ENCODE measurements at regions not wholly inside any gene's neighbourhood (a gene's known extent, or its start where the extent isn't known, plus 50 kb on each side); places are given as distances from the start of the nearest gene placed in this dataset.

GRCh38 chr5:159442206-159442850, 112.0 kb upstream of the IL12B start:
- TF ChIP-seq, protein P1, sequence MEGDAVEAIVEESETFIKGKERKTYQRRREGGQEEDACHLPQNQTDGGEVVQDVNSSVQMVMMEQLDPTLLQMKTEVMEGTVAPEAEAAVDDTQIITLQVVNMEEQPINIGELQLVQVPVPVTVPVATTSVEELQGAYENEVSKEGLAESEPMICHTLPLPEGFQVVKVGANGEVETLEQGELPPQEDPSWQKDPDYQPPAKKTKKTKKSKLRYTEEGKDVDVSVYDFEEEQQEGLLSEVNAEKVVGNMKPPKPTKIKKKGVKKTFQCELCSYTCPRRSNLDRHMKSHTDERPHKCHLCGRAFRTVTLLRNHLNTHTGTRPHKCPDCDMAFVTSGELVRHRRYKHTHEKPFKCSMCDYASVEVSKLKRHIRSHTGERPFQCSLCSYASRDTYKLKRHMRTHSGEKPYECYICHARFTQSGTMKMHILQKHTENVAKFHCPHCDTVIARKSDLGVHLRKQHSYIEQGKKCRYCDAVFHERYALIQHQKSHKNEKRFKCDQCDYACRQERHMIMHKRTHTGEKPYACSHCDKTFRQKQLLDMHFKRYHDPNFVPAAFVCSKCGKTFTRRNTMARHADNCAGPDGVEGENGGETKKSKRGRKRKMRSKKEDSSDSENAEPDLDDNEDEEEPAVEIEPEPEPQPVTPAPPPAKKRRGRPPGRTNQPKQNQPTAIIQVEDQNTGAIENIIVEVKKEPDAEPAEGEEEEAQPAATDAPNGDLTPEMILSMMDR (conservative IDR thresholded peaks at IDR 0.05; ENCODE audit: low read depth, low read length), result no peak
- Histone ChIP-seq H3K4me1 (ENCODE audit: low read depth, poor library complexity, severe bottlenecking) (no peaks in the 10 kb centered on the region), H3K4me3 (IDR thresholded peaks at IDR 0.05; ENCODE audit: insufficient read depth, low read depth, low read length) (no peak overlapping the region), H3K27ac (no peak overlapping the region), H3K4me2 (no peak overlapping the region), H3K9ac (no peak overlapping the region), H4K20me1 (ENCODE audit: insufficient read depth) (no peaks in the 10 kb centered on the region), H3K79me2 (ENCODE audit: insufficient read depth, low read depth) (no peaks in the 10 kb centered on the region), H2AFZ (ENCODE audit: low read depth) (no peak overlapping the region), H3K36me3 (ENCODE audit: insufficient read depth) (no peaks in the 10 kb centered on the region), H3K27me3 (ENCODE audit: insufficient read depth, low read depth) (no peaks in the 10 kb centered on the region)

- TF ChIP-seq, protein P1 (conservative IDR thresholded peaks at IDR 0.05; ENCODE audit: low read depth, low read length), result peak; percentile 61
- Histone ChIP-seq H3K36me3 (ENCODE audit: insufficient read depth) (no peaks in the 10 kb centered on the region), H3K27ac (no peak overlapping the region), H2AFZ (ENCODE audit: low read depth) (no peak overlapping the region), H3K4me1 (ENCODE audit: low read depth, poor library complexity, severe bottlenecking) (no peaks in the 10 kb centered on the region), H3K4me3 (IDR thresholded peaks at IDR 0.05; ENCODE audit: insufficient read depth, low read depth, low read length) (no peak overlapping the region), H3K4me2 (no peak overlapping the region), H3K27me3 (ENCODE audit: insufficient read depth, low read depth) (no peaks in the 10 kb centered on the region), H3K79me2 (ENCODE audit: insufficient read depth, low read depth) (no peaks in the 10 kb centered on the region), H4K20me1 (ENCODE audit: insufficient read depth) (no peaks in the 10 kb centered on the region), H3K9ac (no peak overlapping the region)
These were observed 114.3 kb upstream of the IL12B start for GRCh38 chr5:159444441-159445082.

GRCh38 chr5:159447116-159447515, 116.8 kb upstream of the IL12B start:
- Histone ChIP-seq H3K27ac (no peak overlapping the region), H3K4me2 (no peak overlapping the region), H3K4me1 (ENCODE audit: low read depth, poor library complexity, severe bottlenecking) (no peaks in the 10 kb centered on the region), H3K9ac (no peak overlapping the region), H3K79me2 (ENCODE audit: insufficient read depth, low read depth) (no peaks in the 10 kb centered on the region), H4K20me1 (ENCODE audit: insufficient read depth) (no peaks in the 10 kb centered on the region), H3K36me3 (ENCODE audit: insufficient read depth) (no peaks in the 10 kb centered on the region), H2AFZ (ENCODE audit: low read depth) (no peak overlapping the region), H3K4me3 (IDR thresholded peaks at IDR 0.05; ENCODE audit: insufficient read depth, low read depth, low read length) (no peak overlapping the region), H3K27me3 (ENCODE audit: insufficient read depth, low read depth) (no peaks in the 10 kb centered on the region)
- TF ChIP-seq, protein P1 (conservative IDR thresholded peaks at IDR 0.05; ENCODE audit: low read depth, low read length), result no peak

DNA sequence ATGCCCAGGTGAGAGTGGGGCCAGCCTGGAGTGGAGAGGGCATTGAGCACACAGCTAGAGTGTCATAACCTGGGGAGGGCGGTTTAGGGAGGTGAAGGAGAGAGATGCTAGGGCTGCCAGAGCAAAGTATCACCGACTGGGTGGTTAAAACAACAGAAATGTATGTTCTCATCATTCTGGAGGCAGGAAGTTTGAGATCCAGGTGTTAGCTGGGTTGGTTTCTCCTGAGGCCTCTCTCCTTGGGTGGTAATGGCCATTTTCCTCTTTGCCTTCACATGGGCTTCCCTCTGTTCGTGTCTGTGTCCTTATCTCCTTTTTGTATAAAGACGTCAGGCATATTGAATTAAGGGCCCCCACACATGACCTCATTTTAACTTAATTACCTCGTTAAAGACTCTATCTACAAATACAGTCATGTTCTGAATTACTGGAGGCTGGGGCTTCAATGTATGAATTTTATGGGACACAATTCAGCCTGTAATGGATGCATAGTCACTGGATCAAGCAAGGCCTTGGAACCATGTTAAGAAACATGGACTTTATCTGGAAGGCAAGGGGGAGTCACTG, 118.6 kb upstream of the IL12B start:
- Histone ChIP-seq H3K36me3 (ENCODE audit: insufficient read depth) (no peaks in the 10 kb centered on the region), H3K4me2 (no peak overlapping the region), H3K4me1 (ENCODE audit: low read depth, poor library complexity, severe bottlenecking) (no peaks in the 10 kb centered on the region), H3K27me3 (ENCODE audit: insufficient read depth, low read depth) (no peaks in the 10 kb centered on the region), H3K4me3 (IDR thresholded peaks at IDR 0.05; ENCODE audit: insufficient read depth, low read depth, low read length) (no peak overlapping the region), H3K79me2 (ENCODE audit: insufficient read depth, low read depth) (no peaks in the 10 kb centered on the region), H2AFZ (ENCODE audit: low read depth) (no peak overlapping the region), H3K27ac (no peak overlapping the region), H3K9ac (no peak overlapping the region), H4K20me1 (ENCODE audit: insufficient read depth) (no peaks in the 10 kb centered on the region)
- TF ChIP-seq, protein P1 (conservative IDR thresholded peaks at IDR 0.05; ENCODE audit: low read depth, low read length), result no peak

All from KMS-11 (cell line).